ENCODE measurements at regions not wholly inside any gene's neighbourhood (a gene's known extent, or its start where the extent isn't known, plus 50 kb on each side); places are given as distances from the start of the nearest gene placed in this dataset.

DNA sequence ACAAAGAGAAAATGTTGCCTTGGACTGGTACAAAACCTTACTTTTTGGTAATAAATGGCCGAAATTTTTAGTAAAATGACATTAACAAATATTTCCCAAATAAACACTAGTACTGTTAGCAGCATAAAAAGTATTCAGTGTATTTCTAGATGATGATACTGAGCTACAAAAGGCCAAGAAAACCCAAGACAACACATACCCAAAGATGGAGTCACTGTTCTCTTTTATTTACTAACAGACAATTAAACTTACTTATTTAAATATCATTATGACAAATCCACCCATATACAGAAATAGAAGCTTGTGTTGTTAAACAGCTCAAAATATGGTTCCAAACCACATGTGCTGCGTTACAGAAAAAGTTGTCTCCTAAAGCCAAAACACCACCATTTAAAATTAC lies 239.9 kb downstream of the ZEB2 start:
- TF ChIP-seq, protein P1, sequence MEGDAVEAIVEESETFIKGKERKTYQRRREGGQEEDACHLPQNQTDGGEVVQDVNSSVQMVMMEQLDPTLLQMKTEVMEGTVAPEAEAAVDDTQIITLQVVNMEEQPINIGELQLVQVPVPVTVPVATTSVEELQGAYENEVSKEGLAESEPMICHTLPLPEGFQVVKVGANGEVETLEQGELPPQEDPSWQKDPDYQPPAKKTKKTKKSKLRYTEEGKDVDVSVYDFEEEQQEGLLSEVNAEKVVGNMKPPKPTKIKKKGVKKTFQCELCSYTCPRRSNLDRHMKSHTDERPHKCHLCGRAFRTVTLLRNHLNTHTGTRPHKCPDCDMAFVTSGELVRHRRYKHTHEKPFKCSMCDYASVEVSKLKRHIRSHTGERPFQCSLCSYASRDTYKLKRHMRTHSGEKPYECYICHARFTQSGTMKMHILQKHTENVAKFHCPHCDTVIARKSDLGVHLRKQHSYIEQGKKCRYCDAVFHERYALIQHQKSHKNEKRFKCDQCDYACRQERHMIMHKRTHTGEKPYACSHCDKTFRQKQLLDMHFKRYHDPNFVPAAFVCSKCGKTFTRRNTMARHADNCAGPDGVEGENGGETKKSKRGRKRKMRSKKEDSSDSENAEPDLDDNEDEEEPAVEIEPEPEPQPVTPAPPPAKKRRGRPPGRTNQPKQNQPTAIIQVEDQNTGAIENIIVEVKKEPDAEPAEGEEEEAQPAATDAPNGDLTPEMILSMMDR (IDR thresholded peaks at IDR 0.05): no peak

DNA sequence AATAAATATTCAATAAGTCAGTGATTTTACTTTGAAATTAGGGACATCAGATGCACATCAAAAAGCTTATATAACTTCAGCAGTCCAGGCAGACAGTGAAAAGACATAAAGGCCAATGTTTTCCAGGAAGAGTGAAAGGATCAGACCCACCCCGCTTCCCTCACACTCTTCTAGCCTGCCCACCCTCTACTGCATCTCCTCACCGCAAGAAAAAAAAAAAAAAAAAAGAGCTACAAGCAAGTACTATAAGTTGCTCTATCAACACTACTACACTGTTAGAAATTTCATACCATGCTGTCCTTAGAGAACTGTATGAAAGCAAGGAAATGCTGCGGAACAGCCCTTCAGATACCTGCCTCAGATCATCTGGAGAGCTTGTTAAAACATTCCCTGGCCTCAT lies 240.8 kb downstream of the ZEB2 start:
- TF ChIP-seq, protein P1 (IDR thresholded peaks at IDR 0.05): no peak

DNA sequence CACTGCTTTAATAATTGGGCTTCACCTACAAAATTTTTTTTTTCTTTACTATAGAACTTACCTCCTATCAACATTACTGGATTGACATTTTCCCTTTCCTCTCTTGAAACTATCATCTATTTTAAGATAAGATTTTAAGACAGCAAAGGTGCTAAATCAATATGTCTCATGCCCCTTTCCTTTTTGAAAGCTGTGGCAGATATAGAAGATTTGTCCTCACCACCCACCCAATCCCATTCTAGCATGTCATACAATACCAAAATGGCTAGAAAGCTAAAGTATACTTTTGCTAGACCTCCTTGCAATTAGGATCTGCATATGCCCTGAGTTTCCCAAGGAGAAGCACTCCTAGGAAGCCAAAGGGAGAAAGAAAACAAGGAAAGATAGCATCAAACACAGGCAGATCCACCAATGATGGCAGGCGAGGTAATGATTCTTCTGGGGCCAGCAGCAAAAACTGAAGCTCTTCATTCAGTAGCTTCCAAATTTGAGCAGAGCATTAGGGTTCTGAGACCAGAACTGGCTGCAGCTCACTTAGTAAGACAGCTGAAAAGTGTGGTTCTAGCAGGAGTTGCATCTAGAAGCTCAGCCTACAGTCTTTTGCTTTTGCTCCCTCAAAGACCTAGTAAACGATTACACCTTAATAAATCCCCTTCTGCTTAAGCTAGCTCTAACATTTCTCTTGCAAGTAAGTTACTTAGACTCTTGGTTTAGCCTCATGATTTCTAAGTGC lies 242.1 kb downstream of the ZEB2 start:
- TF ChIP-seq, protein P1 (IDR thresholded peaks at IDR 0.05): no peak

DNA sequence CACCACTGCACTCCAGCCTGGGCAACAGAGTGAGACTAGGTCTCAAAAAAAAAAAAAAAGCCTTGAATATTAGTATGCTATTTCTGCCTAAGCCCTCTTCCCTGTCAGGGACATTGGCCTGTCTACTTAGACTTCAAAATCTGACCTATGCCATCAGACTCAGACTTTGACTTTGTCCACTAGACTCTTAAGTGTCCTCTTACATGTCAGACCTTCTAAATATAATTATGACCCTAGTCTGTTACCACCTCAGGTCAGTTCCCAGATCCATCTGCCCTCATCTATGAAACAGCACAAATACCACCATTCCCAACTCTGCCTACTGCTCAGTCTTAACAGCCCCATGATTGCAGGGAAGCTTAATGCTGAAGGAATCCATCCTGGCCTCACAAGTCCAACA lies 244.6 kb downstream of the ZEB2 start:
- TF ChIP-seq, protein P1 (IDR thresholded peaks at IDR 0.05): no peak

DNA sequence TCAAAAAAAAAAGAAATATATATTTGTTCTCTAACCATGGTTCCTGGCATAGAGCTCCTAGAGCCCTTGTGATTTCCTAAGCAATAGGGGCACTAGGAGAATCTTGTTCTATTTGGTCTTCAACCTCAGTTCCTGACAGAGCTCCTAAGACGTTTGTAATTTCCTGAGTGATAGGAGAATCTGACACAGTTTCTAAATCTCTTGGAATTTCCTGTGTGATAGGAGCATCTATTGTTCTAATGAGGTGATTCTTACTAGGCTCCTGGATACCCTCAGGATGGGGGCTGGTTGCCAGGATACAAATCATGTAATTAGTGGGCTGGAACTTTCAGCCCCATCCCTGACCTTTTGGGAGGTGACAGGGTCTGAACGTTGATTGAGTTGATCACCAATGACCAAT lies 245.8 kb downstream of the ZEB2 start:
- TF ChIP-seq, protein P1 (IDR thresholded peaks at IDR 0.05): no peak

DNA sequence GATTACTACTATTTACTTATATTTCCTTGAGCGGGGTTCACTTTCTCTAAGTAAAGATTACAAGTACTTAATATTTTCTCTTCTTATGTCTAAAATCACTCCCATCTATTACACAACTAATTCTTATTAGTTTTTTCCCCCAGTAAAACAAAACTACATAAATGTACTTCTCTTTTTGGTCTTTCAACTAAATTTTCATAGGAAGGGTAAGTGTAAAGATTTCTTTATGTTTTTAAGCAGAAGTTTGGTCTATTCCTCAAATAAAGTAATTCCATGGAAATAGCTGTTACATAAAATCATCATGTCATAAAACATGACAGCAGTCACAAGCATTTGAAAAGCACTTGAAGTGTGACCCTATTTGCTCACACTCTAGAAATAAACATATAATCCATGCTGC lies 249.0 kb downstream of the ZEB2 start:
- TF ChIP-seq, protein P1 (IDR thresholded peaks at IDR 0.05): no peak

DNA sequence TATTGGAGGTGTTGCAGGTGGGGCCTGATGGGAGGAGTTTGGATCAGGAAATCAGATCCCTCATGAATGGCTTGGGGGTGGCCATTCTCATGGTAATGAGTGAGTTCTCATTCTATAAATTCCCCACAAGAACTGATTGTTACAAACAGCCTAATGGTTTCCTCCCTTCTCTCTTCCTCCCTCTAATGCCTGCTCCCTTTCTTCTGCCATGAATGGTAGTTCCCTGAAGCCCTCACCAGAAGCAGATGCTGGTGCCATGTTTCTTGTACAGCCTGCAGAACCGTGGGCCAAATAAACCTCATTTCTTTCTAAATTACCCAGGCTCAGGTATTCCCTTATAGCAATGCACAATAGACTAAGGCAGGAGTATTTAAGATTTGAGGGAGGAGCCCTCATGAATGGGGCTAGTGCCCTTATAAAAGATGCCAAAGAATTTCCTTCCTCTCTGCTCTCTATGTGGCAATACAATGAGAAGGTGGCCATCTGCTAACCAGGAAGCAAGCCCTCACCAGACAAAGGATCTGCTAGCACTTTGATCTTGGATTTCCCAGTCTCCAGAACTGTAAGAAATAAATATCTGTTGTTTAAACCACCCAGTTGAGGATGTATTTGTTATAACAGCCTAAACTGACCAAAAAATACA lies 251.8 kb downstream of the ZEB2 start:
- TF ChIP-seq, protein P1 (IDR thresholded peaks at IDR 0.05): no peak
